GM18511 (cell line): ENCODE measurements at regions not wholly inside any gene's neighbourhood (a gene's known extent, or its start where the extent isn't known, plus 50 kb on each side); places are given as distances from the start of the nearest gene placed in this dataset.

Source experiments
- ATAC-seq: cut with Tn5 transposase; IDR thresholded peaks from one replicate; pipeline ENCODE4 v1.9.1; 2021; ENCODE audit warnings: mild to moderate bottlenecking, moderate library complexity; ENCODE audit not compliant: unreplicated experiment

DNA sequence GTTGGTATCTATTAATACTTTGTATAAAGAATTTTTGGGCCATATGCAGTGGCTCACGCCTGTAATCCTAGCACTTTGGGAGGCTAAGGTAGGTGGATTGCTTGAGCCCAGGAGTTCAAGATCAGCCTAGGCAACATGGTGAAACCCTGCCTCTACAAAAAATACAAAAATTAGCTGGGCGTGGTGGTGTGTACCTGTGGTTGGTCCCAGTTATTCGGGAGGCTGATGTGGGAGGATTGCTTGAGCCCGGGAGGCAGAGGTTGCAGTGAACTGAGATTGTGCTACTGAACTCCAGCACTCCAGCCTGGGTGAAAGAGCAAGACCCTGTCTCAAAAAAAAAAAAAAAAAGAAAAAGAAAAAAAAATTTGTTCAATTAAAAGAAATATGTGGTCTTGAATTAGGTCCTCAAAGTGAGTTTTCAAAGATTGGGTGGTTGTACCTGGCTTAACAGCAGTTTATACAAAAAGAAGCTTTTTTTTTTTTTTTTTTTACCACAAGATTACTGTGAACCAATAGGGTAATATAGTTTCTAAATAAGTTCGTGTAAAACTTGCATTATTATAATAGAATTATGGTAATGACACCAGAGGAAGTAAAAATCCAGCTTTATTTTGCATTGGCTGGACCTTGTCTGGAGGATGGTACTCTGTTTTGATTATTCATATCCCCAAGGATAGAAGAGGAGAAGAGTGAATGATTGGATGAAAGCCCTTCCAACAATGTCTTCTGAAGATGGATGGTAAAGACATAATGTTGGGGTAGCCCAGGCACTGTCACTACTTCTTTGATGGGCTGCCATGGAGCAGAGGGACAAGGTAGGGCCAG, 210.3 kb downstream of the MYCN start:
- ATAC-seq = no peak

DNA sequence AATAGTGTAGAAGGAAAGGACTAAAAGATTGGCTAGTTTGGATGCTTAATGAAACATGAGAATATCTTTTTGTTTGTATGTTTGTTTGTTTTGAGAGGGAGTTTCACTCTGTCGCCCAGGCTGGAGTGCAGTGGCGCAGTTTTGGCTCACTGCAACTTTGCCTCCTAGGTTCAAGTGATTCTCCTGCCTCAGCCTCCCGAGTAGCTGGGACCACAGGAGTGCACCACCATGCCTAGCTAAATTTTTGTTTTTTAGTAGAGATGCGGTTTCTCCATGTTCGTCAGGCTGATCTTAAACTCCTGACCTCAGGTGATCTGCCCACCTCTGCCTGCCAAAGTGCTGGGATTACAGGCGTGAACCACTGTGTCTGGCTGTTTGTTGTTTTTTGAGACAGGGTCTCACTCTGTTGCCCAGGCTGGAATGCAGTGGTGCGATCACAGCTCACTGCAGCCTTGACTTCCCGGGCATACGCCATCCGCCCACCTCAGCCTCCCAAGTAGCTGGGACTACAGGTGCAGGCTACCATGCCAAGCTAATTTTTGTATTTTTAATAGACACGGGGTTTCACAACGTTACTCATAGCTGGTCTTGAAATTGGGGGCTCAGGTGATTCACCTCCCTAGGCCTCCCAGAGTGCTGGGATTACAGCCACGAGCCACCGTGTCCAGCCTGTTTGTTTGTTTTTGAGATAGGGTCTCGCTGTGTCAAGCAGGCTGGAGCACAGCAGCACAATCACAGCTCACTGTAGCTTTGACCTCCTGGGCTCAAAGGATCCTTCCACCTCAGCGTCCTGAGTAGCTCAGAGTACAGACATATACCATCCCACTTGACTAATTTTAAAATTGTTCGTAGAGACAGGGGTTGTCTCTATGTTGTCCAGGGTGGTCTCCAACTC, 209.2 kb downstream of the MYCN start:
- no peak for ATAC-seq

- no peak for ATAC-seq
Observed at GRCh38 chr2:16148632-16149348, 208.4 kb downstream of the MYCN start.

DNA sequence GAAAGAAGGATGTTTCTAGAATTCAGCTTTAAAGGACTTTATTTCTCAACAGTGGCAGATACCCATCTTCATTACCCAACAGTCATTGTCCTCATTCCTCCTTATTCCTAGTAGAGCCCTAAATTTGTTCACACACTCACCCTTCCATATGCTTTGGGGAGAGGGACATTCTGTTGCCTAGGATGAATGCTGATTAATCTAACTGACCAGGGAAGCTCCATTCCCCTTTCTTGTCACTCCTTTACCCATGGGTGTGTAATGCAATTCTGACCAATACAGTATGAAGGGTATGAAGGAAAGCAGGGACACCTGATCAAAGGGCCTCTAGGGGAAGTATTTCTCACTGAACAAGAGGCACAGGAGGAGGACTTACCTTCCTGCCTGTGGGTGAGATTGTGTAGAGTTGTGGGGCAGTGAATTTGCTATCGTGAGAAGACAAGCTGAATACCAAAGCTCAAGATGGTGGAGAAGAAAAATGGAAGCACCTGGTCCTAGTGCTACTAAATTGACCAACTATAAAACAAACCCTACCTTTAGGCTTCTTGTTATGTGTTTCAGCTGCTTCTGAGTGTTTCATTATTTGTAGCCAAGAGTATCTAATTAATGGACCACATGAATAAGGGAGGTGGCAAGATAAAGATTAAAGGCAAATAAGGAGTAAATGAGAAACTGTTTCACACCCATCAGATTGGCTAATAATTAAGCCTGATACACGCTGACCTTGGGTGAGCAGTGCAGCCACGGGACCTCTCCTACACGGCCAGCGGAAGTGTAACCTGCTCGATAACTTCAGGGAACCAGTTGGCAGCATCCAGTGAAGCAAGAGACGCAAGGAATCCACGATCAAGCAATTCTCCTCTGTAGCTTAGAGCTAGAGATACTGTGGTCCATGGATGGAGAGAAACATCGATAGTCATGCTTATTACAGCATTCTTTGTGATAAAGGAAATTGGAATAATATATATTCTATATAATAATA, 202.3 kb downstream of the MYCN start:
- ATAC-seq = no peak

DNA sequence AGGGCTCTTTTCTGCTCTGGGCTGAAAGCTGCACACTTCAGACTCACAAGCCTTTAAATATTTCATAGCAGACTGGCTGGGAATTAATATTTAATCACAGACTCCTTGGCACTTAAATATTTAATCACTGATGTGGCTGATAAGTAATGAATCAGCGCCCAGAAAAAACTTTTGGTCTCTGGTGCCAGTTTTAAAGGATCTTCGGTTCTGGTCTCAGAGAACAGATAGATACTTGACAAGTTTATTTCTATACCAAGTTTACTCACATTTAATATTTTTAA, 201.2 kb downstream of the MYCN start:
- ATAC-seq = no peak

DNA sequence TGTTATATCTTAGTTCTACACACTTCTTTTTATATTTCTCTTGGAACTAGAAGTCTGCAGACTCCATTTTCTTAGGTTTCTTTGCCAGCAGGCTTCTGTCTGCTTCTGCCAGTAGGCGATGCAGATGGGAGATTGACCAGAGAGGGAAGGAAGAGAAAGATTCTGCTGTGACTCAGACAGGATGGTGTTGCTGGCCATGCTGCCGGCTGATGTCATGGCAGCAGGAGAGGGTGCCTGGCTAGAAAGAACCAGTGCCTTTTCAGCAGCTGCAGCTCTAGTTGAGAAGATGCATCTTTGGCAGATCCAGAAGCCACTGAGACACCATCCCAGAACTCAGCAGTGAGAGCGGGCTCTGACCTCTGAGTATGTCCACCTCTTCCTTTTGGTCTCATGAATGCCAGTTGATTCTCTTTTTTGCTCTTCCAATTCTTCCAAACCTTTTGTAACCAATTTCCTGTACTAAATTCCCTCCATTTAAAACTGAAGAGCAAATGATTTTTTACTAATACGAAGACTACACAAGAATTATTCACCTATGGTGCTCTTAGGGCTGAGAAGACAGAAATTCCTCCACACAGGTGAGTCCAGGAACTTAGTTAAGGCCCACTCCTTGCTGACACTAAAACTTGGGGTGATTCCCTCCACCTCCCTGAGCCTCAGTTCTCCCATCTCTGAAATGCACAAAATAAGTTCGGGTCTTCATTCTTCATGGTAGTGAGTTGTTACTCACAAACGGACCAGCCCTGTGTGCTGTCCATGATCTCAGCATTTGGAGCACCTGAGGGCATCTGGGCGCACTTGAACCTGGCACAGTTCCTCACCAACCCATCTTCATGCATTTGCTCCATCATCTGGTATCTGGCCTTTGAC, 200.7 kb downstream of the MYCN start:
- no peak for ATAC-seq

GRCh38 chr2:16139663-16140615, 199.6 kb downstream of the MYCN start:
- no peak for ATAC-seq

DNA sequence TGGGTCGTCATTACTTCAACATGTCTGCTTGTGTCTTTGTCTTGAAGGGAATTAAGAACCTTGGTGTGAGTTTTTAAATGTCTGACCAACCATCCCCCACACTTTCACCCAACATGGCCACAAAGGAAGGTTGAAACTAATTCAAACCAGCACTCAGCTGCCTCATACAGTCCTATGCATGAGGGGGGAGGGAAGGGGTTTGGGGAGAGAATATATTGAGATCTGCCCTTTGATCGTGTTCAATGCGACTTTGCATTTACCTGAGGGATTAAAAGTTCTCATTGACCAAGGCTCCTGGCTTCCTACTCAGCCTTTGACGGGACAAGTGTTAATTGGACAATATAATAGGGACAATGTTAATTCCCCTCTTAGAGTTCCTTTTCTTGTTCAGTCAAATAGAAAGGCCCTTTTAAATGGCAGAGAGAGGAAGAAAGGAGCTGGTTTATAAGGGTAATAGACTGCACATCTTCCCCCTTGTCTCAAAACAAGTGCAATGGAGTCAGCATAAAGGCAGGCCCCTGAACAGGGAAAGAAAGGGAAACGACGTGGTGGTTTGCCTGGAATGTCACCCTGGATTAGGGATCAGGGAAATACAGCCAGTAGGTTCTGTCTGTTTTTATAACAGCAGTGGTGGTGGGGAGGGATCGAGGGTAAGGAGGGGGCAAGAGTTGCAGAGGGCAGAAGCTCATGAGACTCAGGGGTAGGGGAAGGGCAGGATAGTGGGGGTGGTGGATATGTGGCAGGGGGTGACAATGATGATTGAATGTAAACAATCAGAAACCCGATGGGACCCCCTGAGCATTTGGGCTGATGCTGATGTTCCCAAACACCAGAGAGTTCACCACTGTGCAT, 198.7 kb downstream of the MYCN start:
- ATAC-seq = no peak

GRCh38 chr2:16137080-16137755, 196.9 kb downstream of the MYCN start:
- no peak for ATAC-seq

GRCh38 chr2:16136461-16137035, 196.2 kb downstream of the MYCN start:
- no peak for ATAC-seq

DNA sequence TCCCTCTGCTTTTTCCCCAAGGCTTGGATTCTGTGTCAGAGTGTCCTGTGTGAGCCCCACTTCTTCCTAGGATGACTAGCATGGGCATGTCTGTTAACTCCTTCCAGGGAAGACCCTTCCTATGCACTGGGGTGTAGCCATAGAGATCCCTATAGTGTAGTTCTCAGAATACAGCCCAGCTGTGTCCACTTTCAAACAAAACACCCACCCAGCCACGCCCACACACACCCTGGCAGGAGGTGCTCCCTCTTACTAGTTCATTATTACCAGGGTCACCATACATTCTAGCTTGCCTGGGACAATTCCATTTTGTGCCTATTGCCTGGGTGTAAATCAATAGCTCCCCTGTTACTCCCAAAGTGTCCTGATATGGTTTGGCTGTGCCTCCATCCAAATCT, 195.6 kb downstream of the MYCN start:
- no peak for ATAC-seq

DNA sequence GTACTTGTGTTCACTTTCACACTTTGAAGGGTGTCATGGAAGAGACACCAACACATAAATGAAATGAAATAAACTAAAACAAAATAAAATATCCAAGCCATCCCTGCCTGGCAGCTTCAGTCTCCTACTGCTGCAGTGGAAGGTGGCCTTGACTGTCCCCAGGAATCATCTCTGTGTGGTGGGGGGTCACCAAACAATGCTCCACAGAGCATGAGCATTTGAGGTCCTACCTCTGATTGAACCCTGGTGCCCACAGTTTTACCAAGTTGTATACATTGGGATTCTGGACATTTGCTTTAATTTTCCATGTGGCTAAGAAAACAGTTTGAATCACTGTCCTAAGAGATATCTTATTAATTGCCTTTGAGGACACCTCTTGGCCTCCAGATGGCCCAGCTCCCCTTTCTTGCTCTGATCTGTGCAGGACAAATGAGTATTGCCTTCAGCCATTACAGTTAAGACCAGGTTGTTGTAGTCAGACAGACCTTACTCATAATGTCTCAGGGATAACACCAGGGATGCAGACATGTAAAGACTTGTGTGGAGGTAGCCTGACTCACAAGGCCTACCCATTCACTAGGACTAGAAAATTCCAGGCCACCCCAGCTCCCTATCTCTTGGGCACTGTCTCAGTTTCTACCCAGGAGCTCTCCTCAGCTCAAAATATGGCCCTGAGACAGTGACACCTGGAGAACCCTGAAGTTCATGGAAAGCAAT, 195.0 kb downstream of the MYCN start:
- no peak for ATAC-seq

GRCh38 chr2:16134436-16135165, 194.3 kb downstream of the MYCN start:
- no peak for ATAC-seq

GRCh38 chr2:16130906-16131400, 190.6 kb downstream of the MYCN start:
- ATAC-seq = no peak

DNA sequence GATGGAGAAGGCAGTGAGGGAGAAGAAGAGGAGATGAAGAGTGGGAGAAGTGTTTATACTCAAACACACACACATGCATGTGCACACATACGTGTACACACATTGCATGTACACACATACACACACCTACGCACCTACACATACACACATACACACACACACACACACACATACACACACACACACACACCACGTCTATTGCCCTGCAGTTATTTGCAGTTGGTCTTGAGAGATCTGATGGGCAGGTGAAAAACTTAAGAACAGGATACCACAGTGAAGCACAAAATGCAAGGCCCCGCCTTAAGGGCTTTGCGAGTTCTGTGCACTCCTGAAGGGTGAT, 190.2 kb downstream of the MYCN start:
- no peak for ATAC-seq
